PC-9 (cell line): ENCODE measurements at regions not wholly inside any gene's neighbourhood (a gene's known extent, or its start where the extent isn't known, plus 50 kb on each side); places are given as distances from the start of the nearest gene placed in this dataset.

Experiments used
- CTCF ChIP-seq: fragments of 200-600 bp; sonication (generic); conservative IDR thresholded peaks from 2 replicates; pipeline ENCODE4 v1.6.1; 2017; ENCODE audit warnings: mixed run types, antibody characterized with exemption, mild to moderate bottlenecking, moderate library complexity
- EZH2 ChIP-seq: fragments of 200-600 bp; sonication (generic); IDR thresholded peaks from 2 replicates; pipeline ENCODE4 v1.8.0; 2017; ENCODE audit warnings: antibody characterized with exemption, low read depth

GRCh38 chr18:37869051-37869450 lies 303.5 kb upstream of the CELF4 start:
- TF ChIP-seq CTCF (no peak), EZH2 (no peak)
